Activated naive CD8-positive, alpha-beta T cell treated with anti-CD3 and anti-CD28 coated beads, Interleukin-2, amount 10 ng/mL, durations not matched to agents 7 days and 5 days (primary cell): ENCODE measurements at regions not wholly inside any gene's neighbourhood (a gene's known extent, or its start where the extent isn't known, plus 50 kb on each side); places are given as distances from the start of the nearest gene placed in this dataset.

ENCODE experiments used
- ATAC-seq: fragments of 150-1000 bp; cut with Tn5 transposase; one replicate; pipeline ENCODE4 v1.10.0; 2021; ENCODE audit warnings: low read depth, moderate library complexity
- POLR2A ChIA-PET: fragments of 350-600 bp; sonication (Branson Sonifier 250); formaldehyde crosslinking; loops from one replicate; lab custom pipeline; 2021; ENCODE audit warnings: antibody characterized with exemption; lab: Charles Lee
- DNase-seq: peaks from one replicate; pipeline ENCODE4 v3.0.0; 2021
- H3K27ac Mint-ChIP-seq: one replicate; pipeline ENCODE4 v1.8.0; 2022; ENCODE audit warnings: mild to moderate bottlenecking, mixed read lengths
- H3K27me3 Mint-ChIP-seq: one replicate; pipeline ENCODE4 v1.8.0; 2022; ENCODE audit warnings: mild to moderate bottlenecking, moderate library complexity, mixed read lengths
- H3K36me3 Mint-ChIP-seq: one replicate; pipeline ENCODE4 v1.8.0; 2021; ENCODE audit warnings: mild to moderate bottlenecking, mixed read lengths
- H3K4me1 Mint-ChIP-seq: one replicate; pipeline ENCODE4 v1.8.0; 2021; ENCODE audit warnings: mixed read lengths
- H3K4me3 Mint-ChIP-seq: one replicate; pipeline ENCODE4 v1.8.0; 2022; ENCODE audit warnings: mild to moderate bottlenecking, moderate library complexity, mixed read lengths
- H3K9me3 Mint-ChIP-seq: one replicate; pipeline ENCODE4 v1.8.0; 2021; ENCODE audit warnings: mixed read lengths

GRCh38 chr1:112188611-112189010 lies 199.1 kb upstream of the KCND3 start:
- no peak overlapping the region for H3K4me3 Mint-ChIP-seq
- POLR2A ChIA-PET: no interaction called here
- H3K9me3 Mint-ChIP-seq: no peaks in the 10 kb centered on the region
- H3K27me3 Mint-ChIP-seq: peaks cover 11% of the 10 kb centered on the region
- DNase-seq (no peak), ATAC-seq (no peak)
- no peaks in the 10 kb centered on the region for H3K4me1 Mint-ChIP-seq
- H3K27ac Mint-ChIP-seq: no peak overlapping the region
- no peaks in the 10 kb centered on the region for H3K36me3 Mint-ChIP-seq

- no peak overlapping the region for H3K4me3 Mint-ChIP-seq
- no peak for ATAC-seq
- peaks cover 8% of the 10 kb centered on the region for H3K27me3 Mint-ChIP-seq
- DNase-seq: no peak
- no peaks in the 10 kb centered on the region for H3K9me3 Mint-ChIP-seq
- H3K4me1 Mint-ChIP-seq: no peaks in the 10 kb centered on the region
- H3K27ac Mint-ChIP-seq: no peak overlapping the region
- POLR2A ChIA-PET: no interaction called here
- H3K36me3 Mint-ChIP-seq: no peaks in the 10 kb centered on the region
Measured at GRCh38 chr1:112196008-112196588, 199.9 kb upstream of the CTTNBP2NL start.

- DNase-seq: no peak
- ATAC-seq: no peak
- Mint-ChIP-seq H3K4me3 (no peak overlapping the region), H3K27ac (no peak overlapping the region), H3K4me1 (no peaks in the 10 kb centered on the region), H3K27me3 (peaks cover 6% of the 10 kb centered on the region), H3K36me3 (no peaks in the 10 kb centered on the region), H3K9me3 (no peaks in the 10 kb centered on the region)
- POLR2A ChIA-PET: no interaction called here
Measured at GRCh38 chr1:112196731-112197130, 199.3 kb upstream of the CTTNBP2NL start.

GRCh38 chr1:112209493-112209892 lies 186.5 kb upstream of the CTTNBP2NL start:
- DNase-seq (no peak), ATAC-seq (no peak)
- POLR2A ChIA-PET: no interaction called here
- Mint-ChIP-seq H3K9me3 (peaks cover 1% of the 10 kb centered on the region), H3K27me3 (peaks cover 12% of the 10 kb centered on the region), H3K27ac (no peak overlapping the region), H3K4me3 (no peak overlapping the region), H3K4me1 (no peaks in the 10 kb centered on the region), H3K36me3 (no peaks in the 10 kb centered on the region)

- peaks cover 5% of the 10 kb centered on the region for H3K27me3 Mint-ChIP-seq
- no peak overlapping the region for H3K27ac Mint-ChIP-seq
- ATAC-seq: no peak
- H3K9me3 Mint-ChIP-seq: no peaks in the 10 kb centered on the region
- POLR2A ChIA-PET: no interaction called here
- no peak for DNase-seq
- H3K4me3 Mint-ChIP-seq: no peak overlapping the region
- no peaks in the 10 kb centered on the region for H3K36me3 Mint-ChIP-seq
- no peaks in the 10 kb centered on the region for H3K4me1 Mint-ChIP-seq
Measured at GRCh38 chr1:112219267-112219666, 176.7 kb upstream of the CTTNBP2NL start.

GRCh38 chr1:112230232-112230631 lies 165.8 kb upstream of the CTTNBP2NL start:
- Mint-ChIP-seq H3K9me3 (peaks cover 3% of the 10 kb centered on the region), H3K36me3 (no peaks in the 10 kb centered on the region), H3K4me3 (no peak overlapping the region), H3K27me3 (no peaks in the 10 kb centered on the region), H3K4me1 (no peaks in the 10 kb centered on the region), H3K27ac (no peak overlapping the region)
- no peak for ATAC-seq
- no peak for DNase-seq
- POLR2A ChIA-PET: no interaction called here

GRCh38 chr1:112231331-112231730 lies 164.7 kb upstream of the CTTNBP2NL start:
- POLR2A ChIA-PET: no interaction called here
- no peaks in the 10 kb centered on the region for H3K4me1 Mint-ChIP-seq
- ATAC-seq (no peak), DNase-seq (no peak)
- no peak overlapping the region for H3K27ac Mint-ChIP-seq
- no peaks in the 10 kb centered on the region for H3K27me3 Mint-ChIP-seq
- no peak overlapping the region for H3K4me3 Mint-ChIP-seq
- H3K36me3 Mint-ChIP-seq: no peaks in the 10 kb centered on the region
- H3K9me3 Mint-ChIP-seq: peaks cover 3% of the 10 kb centered on the region

GRCh38 chr1:112232848-112233247 lies 163.2 kb upstream of the CTTNBP2NL start:
- ATAC-seq: no peak
- no peak overlapping the region for H3K27ac Mint-ChIP-seq
- no peak for DNase-seq
- H3K4me3 Mint-ChIP-seq: no peak overlapping the region
- no peaks in the 10 kb centered on the region for H3K27me3 Mint-ChIP-seq
- no peaks in the 10 kb centered on the region for H3K4me1 Mint-ChIP-seq
- peaks cover 1% of the 10 kb centered on the region for H3K9me3 Mint-ChIP-seq
- POLR2A ChIA-PET: no interaction called here
- H3K36me3 Mint-ChIP-seq: no peaks in the 10 kb centered on the region

- Mint-ChIP-seq H3K4me1 (no peaks in the 10 kb centered on the region), H3K27ac (no peak overlapping the region), H3K4me3 (no peak overlapping the region), H3K27me3 (peaks cover 4% of the 10 kb centered on the region), H3K36me3 (no peaks in the 10 kb centered on the region), H3K9me3 (no peaks in the 10 kb centered on the region)
- DNase-seq (no peak), ATAC-seq (no peak)
- POLR2A ChIA-PET: no interaction called here
Measured at GRCh38 chr1:112234710-112235109, 161.3 kb upstream of the CTTNBP2NL start.

- POLR2A ChIA-PET: no interaction called here
- ATAC-seq: no peak
- no peaks in the 10 kb centered on the region for H3K4me1 Mint-ChIP-seq
Measured at GRCh38 chr1:112237983-112238545, 157.9 kb upstream of the CTTNBP2NL start.

GRCh38 chr1:112239683-112240330 lies 156.2 kb upstream of the CTTNBP2NL start:
- no peak overlapping the region for H3K27ac Mint-ChIP-seq
- H3K36me3 Mint-ChIP-seq: no peaks in the 10 kb centered on the region
- peaks cover 4% of the 10 kb centered on the region for H3K27me3 Mint-ChIP-seq
- ATAC-seq (no peak), DNase-seq (no peak)
- POLR2A ChIA-PET: no interaction called here
- no peak overlapping the region for H3K4me3 Mint-ChIP-seq
- no peaks in the 10 kb centered on the region for H3K9me3 Mint-ChIP-seq
- H3K4me1 Mint-ChIP-seq: no peaks in the 10 kb centered on the region

More at GRCh38 chr1:112237983-112238545, 157.9 kb upstream of the CTTNBP2NL start:
- Mint-ChIP-seq H3K27me3 (peaks cover 4% of the 10 kb centered on the region), H3K4me3 (no peak overlapping the region), H3K9me3 (no peaks in the 10 kb centered on the region), H3K36me3 (no peaks in the 10 kb centered on the region), H3K27ac (no peak overlapping the region)
- no peak for DNase-seq

- POLR2A ChIA-PET: no interaction called here
- no peaks in the 10 kb centered on the region for H3K4me1 Mint-ChIP-seq
- no peak for ATAC-seq
- no peak overlapping the region for H3K4me3 Mint-ChIP-seq
- no peak for DNase-seq
- H3K9me3 Mint-ChIP-seq: no peaks in the 10 kb centered on the region
- H3K27me3 Mint-ChIP-seq: peaks cover 7% of the 10 kb centered on the region
- no peak overlapping the region for H3K27ac Mint-ChIP-seq
- no peaks in the 10 kb centered on the region for H3K36me3 Mint-ChIP-seq
Measured at GRCh38 chr1:112242470-112242869, 153.5 kb upstream of the CTTNBP2NL start.

GRCh38 chr1:112244131-112244530 lies 151.9 kb upstream of the CTTNBP2NL start:
- Mint-ChIP-seq H3K27ac (no peak overlapping the region), H3K27me3 (peaks cover 5% of the 10 kb centered on the region)
- POLR2A ChIA-PET: no interaction called here

GRCh38 chr1:112245114-112245513 lies 150.9 kb upstream of the CTTNBP2NL start:
- Mint-ChIP-seq H3K27ac (no peak overlapping the region), H3K36me3 (no peaks in the 10 kb centered on the region), H3K4me3 (no peak overlapping the region), H3K27me3 (peaks cover 6% of the 10 kb centered on the region), H3K9me3 (no peaks in the 10 kb centered on the region), H3K4me1 (no peaks in the 10 kb centered on the region)
- POLR2A ChIA-PET: no interaction called here
- DNase-seq: no peak
- no peak for ATAC-seq

More at GRCh38 chr1:112244131-112244530, 151.9 kb upstream of the CTTNBP2NL start:
- Mint-ChIP-seq H3K4me1 (no peaks in the 10 kb centered on the region), H3K9me3 (no peaks in the 10 kb centered on the region), H3K4me3 (no peak overlapping the region), H3K36me3 (no peaks in the 10 kb centered on the region)
- no peak for ATAC-seq
- DNase-seq: no peak
